Glomerular visceral epithelial cell (primary cell): ENCODE measurements at regions not wholly inside any gene's neighbourhood (a gene's known extent, or its start where the extent isn't known, plus 50 kb on each side); places are given as distances from the start of the nearest gene placed in this dataset.
"Not testable (repeated sequence)": the region's sequence is repeated elsewhere in the genome, so short reads cannot be mapped to it uniquely, and the experiment has no call there.

Experiments used
- DNase-seq: peaks from one replicate; pipeline ENCODE4 v3.0.0-alpha.2; 2016; ENCODE audit errors: extremely low spot score

- DNase-seq: no peak
Measured at GRCh38 chr2:192484903-192485302, 290.2 kb upstream of the TMEFF2 start.

DNA sequence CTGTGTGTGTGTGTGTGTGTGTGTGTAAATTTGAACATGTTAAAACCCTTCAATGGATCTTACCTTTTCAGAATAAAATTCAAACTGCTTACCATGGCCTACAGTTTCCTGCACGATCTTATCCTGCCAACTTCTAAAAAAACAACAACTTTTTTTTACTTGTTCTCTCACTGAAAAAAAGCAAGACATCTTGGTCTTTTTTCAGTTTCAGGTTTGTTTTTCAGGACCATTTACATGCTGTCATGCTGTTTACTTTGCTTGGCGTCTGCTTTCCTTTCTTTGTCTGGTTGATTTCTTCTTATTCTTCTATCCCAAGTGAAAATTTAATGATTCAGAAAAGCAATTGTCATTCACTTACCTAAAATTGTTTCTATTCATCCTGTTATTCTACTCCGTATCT, 286.3 kb upstream of the TMEFF2 start:
- DNase-seq: no peak

DNA sequence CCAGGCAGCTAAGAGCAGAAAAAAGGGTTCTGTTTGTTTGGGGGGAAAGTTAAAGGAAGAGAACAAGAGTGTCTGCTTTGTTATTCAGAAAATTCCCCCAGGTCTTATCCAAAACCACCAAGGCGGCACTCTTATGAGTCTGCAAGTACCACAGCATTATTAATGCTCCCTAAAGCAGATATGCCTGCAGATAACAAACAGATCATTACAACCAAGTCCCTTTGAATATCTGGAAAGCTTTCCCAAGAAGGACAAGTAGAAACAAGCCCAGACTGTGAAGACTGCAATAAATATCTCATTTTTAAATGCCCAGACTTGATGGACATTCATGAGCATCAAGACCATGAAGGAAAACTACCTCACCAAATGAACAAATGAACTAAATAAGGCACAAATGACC, 278.6 kb upstream of the TMEFF2 start:
- DNase-seq: no peak

- DNase-seq: no peak
Measured at GRCh38 chr2:192471982-192472381, 277.2 kb upstream of the TMEFF2 start.

- DNase-seq: no peak
Measured at GRCh38 chr2:192469612-192470011, 274.9 kb upstream of the TMEFF2 start.

DNA sequence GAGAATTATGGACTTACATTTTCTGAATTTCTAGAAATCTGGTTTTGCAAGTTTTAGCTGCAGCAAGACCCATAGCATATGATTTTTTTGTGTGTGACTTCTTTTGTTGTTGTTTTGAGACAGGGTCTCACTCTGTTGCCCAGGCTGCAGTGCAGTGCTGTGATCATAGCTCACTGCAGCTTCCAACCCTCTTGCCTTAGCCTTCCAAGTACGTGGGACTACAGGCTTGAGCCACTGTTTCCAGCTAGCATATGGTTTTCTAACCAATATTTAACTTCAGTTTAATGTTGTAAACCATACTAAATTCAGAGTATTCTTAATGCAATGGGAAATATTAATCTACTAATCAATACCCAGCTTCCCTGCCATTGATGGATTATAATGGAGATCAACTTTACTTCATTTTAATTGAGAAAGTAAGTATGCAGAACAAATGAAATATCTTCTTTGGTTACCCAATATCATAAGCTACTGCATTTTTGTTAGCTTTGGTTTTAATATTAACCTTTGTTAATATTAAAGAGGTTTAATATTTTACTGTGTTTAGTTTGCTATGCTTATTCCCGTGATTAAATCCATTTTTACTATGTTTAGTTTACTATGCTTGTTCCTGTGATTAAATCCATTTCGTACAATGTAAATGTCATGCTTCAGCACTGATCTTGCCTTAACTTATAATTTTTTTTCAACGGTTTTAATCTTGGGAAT, 273.4 kb upstream of the TMEFF2 start:
- DNase-seq: no peak

DNA sequence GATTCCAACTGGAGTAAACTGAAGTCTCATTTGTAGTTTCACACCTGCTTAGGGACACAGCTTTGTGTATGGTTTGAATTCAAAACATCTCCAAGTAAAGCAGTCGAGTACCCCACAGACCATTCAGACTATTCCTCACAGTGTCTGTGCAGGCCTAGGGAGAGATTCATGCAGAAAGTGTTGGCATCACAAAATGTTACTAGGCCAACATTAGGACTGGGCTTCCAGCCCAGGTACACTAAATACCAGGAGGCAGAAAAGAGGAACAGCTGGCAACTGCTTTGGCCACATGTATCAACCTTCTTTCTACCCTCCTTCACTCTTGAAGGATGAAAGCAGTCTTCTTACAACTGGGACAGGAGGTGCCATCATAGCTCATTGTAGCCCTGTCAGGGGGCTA, 270.4 kb upstream of the TMEFF2 start:
- DNase-seq: no peak

- no peak for DNase-seq
Measured at GRCh38 chr2:192459422-192459821, 264.7 kb upstream of the TMEFF2 start.

GRCh38 chr2:192448881-192449280, 254.1 kb upstream of the TMEFF2 start:
- DNase-seq: no peak

GRCh38 chr2:192444286-192444838, 249.6 kb upstream of the TMEFF2 start:
- no peak for DNase-seq

- DNase-seq: no peak
Measured at GRCh38 chr2:192443831-192444230, 249.1 kb upstream of the TMEFF2 start.

DNA sequence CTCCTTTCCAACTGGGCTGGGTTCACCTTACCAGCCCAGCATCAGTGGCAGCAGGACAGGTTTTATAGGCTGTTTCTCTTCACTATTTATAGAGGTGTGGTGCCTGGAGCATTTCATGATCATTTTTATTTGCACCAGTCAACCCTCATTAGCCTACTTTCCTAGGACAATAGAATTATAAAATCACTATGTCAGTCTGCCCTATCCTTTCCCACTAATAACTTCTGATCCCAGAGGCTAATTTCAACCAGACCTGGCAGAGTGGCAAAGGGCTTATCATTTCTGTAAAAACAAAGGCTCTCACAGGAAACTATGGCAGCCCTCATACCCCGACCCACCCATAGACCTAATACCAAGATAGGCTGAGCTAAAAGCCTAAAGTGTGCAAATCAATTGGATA, 243.5 kb upstream of the TMEFF2 start:
- no peak for DNase-seq

GRCh38 chr2:192437653-192438052, 242.9 kb upstream of the TMEFF2 start:
- no peak for DNase-seq

DNA sequence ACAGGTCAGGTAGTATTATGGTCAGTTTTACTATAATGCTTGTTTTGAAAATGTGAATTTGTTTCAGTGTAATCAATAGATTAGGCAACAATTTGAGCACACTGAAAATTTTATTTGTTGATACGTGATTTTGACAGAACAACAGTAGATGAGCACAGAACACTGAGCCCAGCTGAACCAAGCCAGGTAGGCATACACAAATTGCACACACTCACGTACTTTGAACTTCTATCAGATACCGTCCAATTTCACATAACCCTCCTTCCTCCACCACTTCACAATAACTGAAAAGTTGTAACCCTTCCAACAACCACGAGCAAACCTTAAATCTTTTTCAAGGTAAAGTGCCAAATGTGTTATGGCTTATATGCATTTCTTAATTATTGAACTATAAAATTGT, 229.5 kb upstream of the TMEFF2 start:
- DNase-seq: no peak

DNA sequence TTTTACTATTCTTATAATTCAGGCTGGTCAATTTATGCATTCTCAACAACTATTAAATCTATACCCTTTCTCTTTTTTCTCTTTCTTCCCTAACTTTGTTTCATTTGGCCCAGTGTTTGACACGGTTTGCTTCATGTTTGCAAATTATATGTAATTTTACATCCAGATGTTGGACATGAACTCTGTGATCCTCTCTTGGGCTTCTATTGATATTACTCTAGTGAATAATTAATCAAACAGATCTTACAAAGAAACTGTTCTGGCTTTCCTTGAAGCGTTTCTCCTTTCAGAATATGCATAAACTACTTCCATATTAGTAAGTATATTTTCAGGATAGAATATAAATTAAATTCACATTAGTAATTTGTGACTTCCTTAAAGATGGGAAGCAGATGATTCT, 225.1 kb upstream of the TMEFF2 start:
- DNase-seq: no peak

DNA sequence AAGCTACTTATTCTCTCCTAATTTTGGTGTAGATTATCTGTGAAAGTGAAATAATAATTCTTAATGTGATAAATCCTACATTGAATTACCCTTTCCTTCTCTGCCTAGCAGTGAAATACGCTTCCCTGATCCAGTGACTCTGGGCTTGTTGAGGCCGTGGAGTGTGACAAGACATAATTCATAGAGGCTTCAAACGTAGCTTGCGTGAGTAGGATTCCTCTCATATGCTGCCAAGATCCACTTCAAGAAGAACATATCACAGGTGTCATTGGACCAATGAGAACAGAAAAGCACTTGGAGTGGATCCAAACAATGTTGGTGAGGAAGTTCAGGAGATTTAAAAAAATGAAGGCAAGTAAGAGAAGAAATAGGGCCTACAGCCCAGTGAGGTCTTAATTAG, 221.3 kb upstream of the TMEFF2 start:
- no peak for DNase-seq

- no peak for DNase-seq
Measured at GRCh38 chr2:192414794-192415193, 220.1 kb upstream of the TMEFF2 start.

- no peak for DNase-seq
Measured at GRCh38 chr2:192413812-192414681, 219.3 kb upstream of the TMEFF2 start.

DNA sequence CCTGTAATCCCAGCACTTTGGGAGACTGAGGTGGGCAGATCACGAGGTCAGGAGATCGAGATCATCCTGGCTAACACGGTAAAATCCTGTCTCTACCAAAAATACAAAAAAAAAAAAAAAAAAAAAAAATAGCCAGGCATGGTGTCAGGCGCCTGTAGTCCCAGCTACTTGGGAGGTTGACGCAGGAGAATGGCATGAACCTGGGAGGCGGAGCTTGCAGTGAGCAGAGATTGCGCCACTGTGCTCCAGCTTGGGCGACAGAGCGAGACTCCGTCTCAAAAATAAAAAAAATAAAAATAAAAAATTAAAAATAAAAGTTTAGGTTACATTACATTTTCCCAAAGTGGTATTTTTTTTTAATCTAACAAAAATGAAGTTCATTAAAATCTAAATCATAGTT, 218.1 kb upstream of the TMEFF2 start:
- not testable (repeated sequence) for DNase-seq

DNA sequence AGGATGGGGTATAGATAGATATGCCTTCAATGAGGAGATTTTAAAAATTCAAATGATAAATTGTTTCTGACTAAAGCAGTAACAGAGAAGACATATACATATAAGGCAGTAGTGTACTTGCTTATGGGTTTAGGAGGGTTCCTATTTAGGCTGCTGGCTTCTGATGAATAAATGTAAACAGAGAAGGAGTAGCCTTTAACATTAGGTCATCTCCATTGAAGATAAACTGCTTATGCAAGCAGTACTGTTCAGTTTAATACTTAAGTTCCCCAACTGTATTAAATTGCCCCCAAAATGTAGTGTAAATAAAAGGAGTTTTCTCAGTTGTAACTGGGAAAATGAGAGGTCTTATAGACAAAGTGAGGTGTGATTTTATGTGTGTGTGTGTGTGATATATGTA, 217.7 kb upstream of the TMEFF2 start:
- DNase-seq: no peak

DNA sequence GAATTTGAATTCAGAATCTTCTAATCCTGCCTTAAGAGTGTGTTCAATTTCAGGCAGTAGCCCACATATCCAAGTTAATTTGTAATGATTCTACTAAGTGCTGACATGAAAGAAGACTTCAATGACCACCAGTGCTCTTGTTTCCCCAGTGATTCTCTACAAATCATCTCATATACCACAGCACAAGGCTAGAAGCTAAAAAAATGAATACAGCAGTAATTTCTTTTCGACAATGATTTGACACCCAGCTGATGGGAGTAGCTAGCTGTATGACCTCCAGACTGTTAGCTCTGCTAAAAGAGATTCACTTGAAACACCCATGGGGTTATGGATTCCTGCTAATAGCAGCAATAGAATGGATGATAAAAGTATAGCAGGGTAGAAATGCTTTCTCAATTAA, 217.0 kb upstream of the TMEFF2 start:
- DNase-seq: no peak

GRCh38 chr2:192410319-192410718, 215.6 kb upstream of the TMEFF2 start:
- DNase-seq: no peak

DNA sequence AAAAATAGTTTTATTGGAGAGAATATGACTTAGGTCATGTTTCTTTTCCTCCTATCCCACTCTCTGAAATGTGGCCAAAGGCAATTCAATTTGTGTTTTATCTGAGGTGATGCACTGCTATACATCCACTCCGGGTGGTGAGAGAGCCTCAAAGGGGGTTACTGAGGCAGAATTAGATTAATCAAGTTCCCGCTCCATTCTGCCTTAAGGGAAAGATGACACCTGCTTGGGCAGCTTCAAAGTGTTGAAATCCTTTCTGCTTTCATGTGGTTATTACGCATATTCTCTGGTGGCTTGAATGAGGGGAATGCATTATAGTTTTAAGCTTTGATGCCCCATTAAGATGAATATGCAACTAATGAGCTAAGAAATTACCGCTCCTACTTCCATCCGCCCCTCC, 213.0 kb upstream of the TMEFF2 start:
- no peak for DNase-seq
